NCI-H82 treated with DMSO at 0.1 percent for 48 hours (cell line): ENCODE measurements at regions not wholly inside any gene's neighbourhood (a gene's known extent, or its start where the extent isn't known, plus 50 kb on each side); places are given as distances from the start of the nearest gene placed in this dataset.
"Not testable (repeated sequence)": the region's sequence is repeated elsewhere in the genome, so short reads cannot be mapped to it uniquely, and the experiment has no call there.

Experiments
- DNase-seq: peaks from one replicate; lab custom pipeline; 2025; ENCODE audit not compliant: unreplicated experiment; lab: John Stamatoyannopoulos, UW

- no peak for DNase-seq
Observed at GRCh38 chr22:48621085-48621484, 1206.6 kb downstream of the BRD1 start.

- not testable (repeated sequence) for DNase-seq
Observed at GRCh38 chr22:48620460-48620859, 1207.2 kb downstream of the BRD1 start.

- no peak for DNase-seq
Observed at GRCh38 chr22:48619721-48620120, 1208.0 kb downstream of the BRD1 start.

GRCh38 chr22:48618326-48618725 lies 1209.3 kb downstream of the BRD1 start:
- DNase-seq, result no peak

- no peak for DNase-seq
Observed at GRCh38 chr22:48616656-48617055, 1211.0 kb downstream of the BRD1 start.

GRCh38 chr22:48615171-48616008 lies 1212.3 kb downstream of the BRD1 start:
- DNase-seq, result no peak

GRCh38 chr22:48613566-48614200 lies 1214.0 kb downstream of the BRD1 start:
- no peak for DNase-seq

- no peak for DNase-seq
Observed at GRCh38 chr22:48612077-48612995, 1215.3 kb downstream of the BRD1 start.

GRCh38 chr22:48609279-48609865 lies 1218.3 kb downstream of the BRD1 start:
- no peak for DNase-seq

- no peak for DNase-seq
Observed at GRCh38 chr22:48607901-48608662, 1219.6 kb downstream of the BRD1 start.

- no peak for DNase-seq
Observed at GRCh38 chr22:48606684-48607307, 1220.9 kb downstream of the BRD1 start.

GRCh38 chr22:48605856-48606481 lies 1221.7 kb downstream of the BRD1 start:
- DNase-seq, result no peak

- DNase-seq, result no peak
Observed at GRCh38 chr22:48605125-48605524, 1222.5 kb downstream of the BRD1 start.

GRCh38 chr22:48603621-48604320 lies 1223.9 kb downstream of the BRD1 start:
- DNase-seq, result no peak

GRCh38 chr22:48602805-48603518 lies 1224.7 kb downstream of the BRD1 start:
- no peak for DNase-seq

GRCh38 chr22:48600681-48601080 lies 1227.0 kb downstream of the BRD1 start:
- no peak for DNase-seq

GRCh38 chr22:48600171-48600570 lies 1227.5 kb downstream of the BRD1 start:
- DNase-seq, result no peak

- DNase-seq, result no peak
Observed at GRCh38 chr22:48599346-48599745, 1228.3 kb downstream of the BRD1 start.
